ENCODE measurements at regions not wholly inside any gene's neighbourhood (a gene's known extent, or its start where the extent isn't known, plus 50 kb on each side); places are given as distances from the start of the nearest gene placed in this dataset.

- no CpG with 5 or more reads among the region's 3 CpGs for WGBS (ENCODE audit: extremely low coverage, insufficient coverage, insufficient read length)
- peaks cover 1% of the 10 kb centered on the region for H3K9me3 ChIP-seq (ENCODE audit: insufficient read depth, low read depth, low read length)
- no peak overlapping the region for H3K14ac ChIP-seq (ENCODE audit: low read length)
- no peak overlapping the region for H4K91ac ChIP-seq (ENCODE audit: low read depth, low read length)
- no peaks in the 10 kb centered on the region for H3K79me2 ChIP-seq (ENCODE audit: control insufficient read depth, insufficient read depth, low read length, poor library complexity)
- H2AK5ac ChIP-seq (ENCODE audit: low read length), result no peak overlapping the region
- no peaks in the 10 kb centered on the region for H3K36me3 ChIP-seq (ENCODE audit: control insufficient read depth in 1 of 2, insufficient read depth in 2 of 2, low read length in 2 of 2)
- no peaks in the 10 kb centered on the region for H3K4me1 ChIP-seq (ENCODE audit: control insufficient read depth in 1 of 2, insufficient read depth in 2 of 2, low read length in 2 of 2)
- no peak for DNase-seq
- no peaks in the 10 kb centered on the region for H3K27me3 ChIP-seq (ENCODE audit: insufficient read depth, low read length)
- H3K4ac ChIP-seq (ENCODE audit: low read depth, low read length), result no peak overlapping the region
- no peak overlapping the region for H3K4me3 ChIP-seq (ENCODE audit: low read depth, low read length)
- H2AFZ ChIP-seq (ENCODE audit: insufficient read depth, low read length, poor library complexity), result no peak overlapping the region
- no peak overlapping the region for H2BK5ac ChIP-seq (ENCODE audit: low read depth, low read length, poor library complexity)
- no peak overlapping the region for H3K23ac ChIP-seq (ENCODE audit: low read length)
- H2BK12ac ChIP-seq (ENCODE audit: low read length), result no peak overlapping the region
- H4K8ac ChIP-seq (ENCODE audit: low read depth, low read length), result no peak overlapping the region
- no peak overlapping the region for H3K9ac ChIP-seq (ENCODE audit: low read length)
- H2BK120ac ChIP-seq (ENCODE audit: insufficient read depth, low read length, poor library complexity), result no peak overlapping the region
- H3K27ac ChIP-seq (ENCODE audit: low read depth, low read length), result no peak overlapping the region
- no peak overlapping the region for H3K18ac ChIP-seq (ENCODE audit: low read length)
- H3K79me1 ChIP-seq (ENCODE audit: low read length), result no peaks in the 10 kb centered on the region
- H3K4me2 ChIP-seq (ENCODE audit: low read length), result no peak overlapping the region
- no peak overlapping the region for H4K12ac ChIP-seq (ENCODE audit: low read depth, low read length)
Observed at GRCh38 chr11:116390963-116391362, 381.8 kb downstream of the BUD13 start.

- no peak overlapping the region for H4K91ac ChIP-seq (ENCODE audit: low read depth, low read length)
- no peaks in the 10 kb centered on the region for H3K79me2 ChIP-seq (ENCODE audit: control insufficient read depth, insufficient read depth, low read length, poor library complexity)
- no CpG with 5 or more reads among the region's 1 CpG for WGBS (ENCODE audit: extremely low coverage, insufficient coverage, insufficient read length)
- H3K36me3 ChIP-seq (ENCODE audit: control insufficient read depth in 1 of 2, insufficient read depth in 2 of 2, low read length in 2 of 2), result no peaks in the 10 kb centered on the region
- H2BK5ac ChIP-seq (ENCODE audit: low read depth, low read length, poor library complexity), result no peak overlapping the region
- H3K4me3 ChIP-seq (ENCODE audit: low read depth, low read length), result no peak overlapping the region
- no peak overlapping the region for H3K4ac ChIP-seq (ENCODE audit: low read depth, low read length)
- no peak overlapping the region for H3K23ac ChIP-seq (ENCODE audit: low read length)
- no peak for DNase-seq
- H3K27ac ChIP-seq (ENCODE audit: low read depth, low read length), result no peak overlapping the region
- no peak overlapping the region for H2BK12ac ChIP-seq (ENCODE audit: low read length)
- no peak overlapping the region for H2AK5ac ChIP-seq (ENCODE audit: low read length)
- no peak overlapping the region for H3K9ac ChIP-seq (ENCODE audit: low read length)
- no peaks in the 10 kb centered on the region for H3K27me3 ChIP-seq (ENCODE audit: insufficient read depth, low read length)
- H2AFZ ChIP-seq (ENCODE audit: insufficient read depth, low read length, poor library complexity), result no peak overlapping the region
- no peak overlapping the region for H3K14ac ChIP-seq (ENCODE audit: low read length)
- H3K9me3 ChIP-seq (ENCODE audit: insufficient read depth, low read depth, low read length), result no peaks in the 10 kb centered on the region
- H4K12ac ChIP-seq (ENCODE audit: low read depth, low read length), result no peak overlapping the region
- no peak overlapping the region for H2BK120ac ChIP-seq (ENCODE audit: insufficient read depth, low read length, poor library complexity)
- H3K79me1 ChIP-seq (ENCODE audit: low read length), result no peaks in the 10 kb centered on the region
- H4K8ac ChIP-seq (ENCODE audit: low read depth, low read length), result no peak overlapping the region
- H3K4me1 ChIP-seq (ENCODE audit: control insufficient read depth in 1 of 2, insufficient read depth in 2 of 2, low read length in 2 of 2), result no peaks in the 10 kb centered on the region
- no peak overlapping the region for H3K18ac ChIP-seq (ENCODE audit: low read length)
- no peak overlapping the region for H3K4me2 ChIP-seq (ENCODE audit: low read length)
Observed at GRCh38 chr11:116388146-116388545, 384.6 kb downstream of the BUD13 start.

- Histone ChIP-seq H3K27ac (ENCODE audit: low read depth, low read length) (no peak overlapping the region), H4K8ac (ENCODE audit: low read depth, low read length) (no peak overlapping the region), H3K23ac (ENCODE audit: low read length) (no peak overlapping the region), H3K9me3 (ENCODE audit: insufficient read depth, low read depth, low read length) (peaks cover under 1% of the 10 kb centered on the region), H4K12ac (ENCODE audit: low read depth, low read length) (no peak overlapping the region), H2BK5ac (ENCODE audit: low read depth, low read length, poor library complexity) (no peak overlapping the region), H3K27me3 (ENCODE audit: insufficient read depth, low read length) (no peaks in the 10 kb centered on the region), H3K14ac (ENCODE audit: low read length) (no peak overlapping the region), H4K91ac (ENCODE audit: low read depth, low read length) (no peak overlapping the region), H3K18ac (ENCODE audit: low read length) (no peak overlapping the region), H3K4me1 (ENCODE audit: control insufficient read depth in 1 of 2, insufficient read depth in 2 of 2, low read length in 2 of 2) (no peaks in the 10 kb centered on the region), H2BK12ac (ENCODE audit: low read length) (no peak overlapping the region), H3K79me1 (ENCODE audit: low read length) (no peaks in the 10 kb centered on the region), H3K79me2 (ENCODE audit: control insufficient read depth, insufficient read depth, low read length, poor library complexity) (no peaks in the 10 kb centered on the region), H3K36me3 (ENCODE audit: control insufficient read depth in 1 of 2, insufficient read depth in 2 of 2, low read length in 2 of 2) (no peaks in the 10 kb centered on the region), H3K4me2 (ENCODE audit: low read length) (no peak overlapping the region), H3K4ac (ENCODE audit: low read depth, low read length) (no peak overlapping the region), H2AK5ac (ENCODE audit: low read length) (no peak overlapping the region), H2AFZ (ENCODE audit: insufficient read depth, low read length, poor library complexity) (no peak overlapping the region), H3K4me3 (ENCODE audit: low read depth, low read length) (no peak overlapping the region), H2BK120ac (ENCODE audit: insufficient read depth, low read length, poor library complexity) (no peak overlapping the region), H3K9ac (ENCODE audit: low read length) (no peak overlapping the region)
- no peak for DNase-seq
- WGBS (ENCODE audit: extremely low coverage, insufficient coverage, insufficient read length), result no CpG with 5 or more reads among the region's 2 CpGs
Observed at GRCh38 chr11:116387641-116388040, 385.1 kb downstream of the BUD13 start.

- H3K27me3 ChIP-seq (ENCODE audit: insufficient read depth, low read length), result no peaks in the 10 kb centered on the region
- H2BK5ac ChIP-seq (ENCODE audit: low read depth, low read length, poor library complexity), result no peak overlapping the region
- H2AK5ac ChIP-seq (ENCODE audit: low read length), result no peak overlapping the region
- no peak overlapping the region for H4K91ac ChIP-seq (ENCODE audit: low read depth, low read length)
- no peak overlapping the region for H3K18ac ChIP-seq (ENCODE audit: low read length)
- WGBS (ENCODE audit: extremely low coverage, insufficient coverage, insufficient read length), result no CpG with 5 or more reads among the region's 9 CpGs
- no peaks in the 10 kb centered on the region for H3K79me2 ChIP-seq (ENCODE audit: control insufficient read depth, insufficient read depth, low read length, poor library complexity)
- no peak overlapping the region for H3K14ac ChIP-seq (ENCODE audit: low read length)
- H3K36me3 ChIP-seq (ENCODE audit: control insufficient read depth in 1 of 2, insufficient read depth in 2 of 2, low read length in 2 of 2), result no peaks in the 10 kb centered on the region
- DNase-seq, result no peak
- no peak overlapping the region for H3K4me3 ChIP-seq (ENCODE audit: low read depth, low read length)
- no peak overlapping the region for H3K9ac ChIP-seq (ENCODE audit: low read length)
- no peak overlapping the region for H2AFZ ChIP-seq (ENCODE audit: insufficient read depth, low read length, poor library complexity)
- peaks cover 2% of the 10 kb centered on the region for H3K9me3 ChIP-seq (ENCODE audit: insufficient read depth, low read depth, low read length)
- no peak overlapping the region for H4K12ac ChIP-seq (ENCODE audit: low read depth, low read length)
- no peak overlapping the region for H3K27ac ChIP-seq (ENCODE audit: low read depth, low read length)
- H3K79me1 ChIP-seq (ENCODE audit: low read length), result no peaks in the 10 kb centered on the region
- H3K4me2 ChIP-seq (ENCODE audit: low read length), result no peak overlapping the region
- H3K4me1 ChIP-seq (ENCODE audit: control insufficient read depth in 1 of 2, insufficient read depth in 2 of 2, low read length in 2 of 2), result no peaks in the 10 kb centered on the region
- no peak overlapping the region for H2BK12ac ChIP-seq (ENCODE audit: low read length)
- H4K8ac ChIP-seq (ENCODE audit: low read depth, low read length), result no peak overlapping the region
- no peak overlapping the region for H2BK120ac ChIP-seq (ENCODE audit: insufficient read depth, low read length, poor library complexity)
- H3K4ac ChIP-seq (ENCODE audit: low read depth, low read length), result no peak overlapping the region
- H3K23ac ChIP-seq (ENCODE audit: low read length), result no peak overlapping the region
Observed at GRCh38 chr11:116386118-116386699, 386.6 kb downstream of the BUD13 start.

Data from trophoblast cell (in vitro differentiated cells and primary cell).